OCI-LY7 (cell line): ENCODE measurements at regions not wholly inside any gene's neighbourhood (a gene's known extent, or its start where the extent isn't known, plus 50 kb on each side); places are given as distances from the start of the nearest gene placed in this dataset.

Experiments
- BruUV-seq: library from RNA; stranded (reverse); fragments of 400-500 nt; replicated peaks from 2 replicates; lab custom pipeline; 2021; lab: Mats Ljungman, UMichigan
- CTCF ChIA-PET: fragments of 300-600 bp; sonication (Branson Sonifier 250); formaldehyde crosslinking; loops from one replicate; lab custom pipeline; 2022; ENCODE audit warnings: antibody characterized with exemption; ENCODE audit not compliant: unreplicated experiment; lab: Charles Lee
- POLR2A ChIA-PET: fragments of 300-600 bp; sonication (Branson Sonifier 250); formaldehyde crosslinking; loops from one replicate; lab custom pipeline; 2022; ENCODE audit warnings: antibody characterized with exemption; lab: Charles Lee
- DNase-seq: peaks from one replicate; pipeline ENCODE4 v3.0.0-alpha.2; 2015; ENCODE audit warnings: low spot score
- H2AFZ ChIP-seq: fragments of 200-600 bp; sonication (generic), shearing (Covaris generic); 2 replicates; pipeline ENCODE4 v1.6.1; 2014; ENCODE audit warnings: mild to moderate bottlenecking, antibody characterized with exemption, low read length, moderate library complexity
- H3K27ac ChIP-seq: fragments of 200-600 bp; sonication (generic); 2 replicates; pipeline ENCODE4 v1.5.1; 2014; ENCODE audit warnings: mixed run types, low read depth, mild to moderate bottlenecking, moderate library complexity, low read length, inconsistent platforms; ENCODE audit not compliant: poor library complexity, severe bottlenecking
- H3K36me3 ChIP-seq: fragments of 200-600 bp; sonication (generic); 2 replicates; pipeline ENCODE4 v1.6.1; 2014; ENCODE audit warnings: mild to moderate bottlenecking, antibody characterized with exemption, low read length, moderate library complexity, mixed read lengths; ENCODE audit not compliant: insufficient read depth
- H3K4me1 ChIP-seq: fragments of 200-600 bp; sonication (generic); 2 replicates; pipeline ENCODE4 v1.5.1; 2014; ENCODE audit warnings: mild to moderate bottlenecking, low read length; ENCODE audit not compliant: insufficient read depth, poor library complexity, severe bottlenecking
- H3K4me2 ChIP-seq: fragments of 200-600 bp; sonication (generic); 2 replicates; pipeline ENCODE4 v1.6.1; 2014; ENCODE audit warnings: mild to moderate bottlenecking, low read length
- H3K4me3 ChIP-seq: fragments of 200-600 bp; sonication (generic); 2 replicates; pipeline ENCODE4 v1.5.1; 2014; ENCODE audit warnings: mild to moderate bottlenecking, low read depth, low read length; ENCODE audit not compliant: poor library complexity, severe bottlenecking
- H3K79me2 ChIP-seq: fragments of 200-600 bp; sonication (generic); 2 replicates; pipeline ENCODE4 v1.6.1; 2016; ENCODE audit warnings: low read depth, mild to moderate bottlenecking, low read length, moderate library complexity, mixed read lengths; ENCODE audit not compliant: insufficient read depth
- H3K9me2 ChIP-seq: fragments of 200-600 bp; sonication (generic); 2 replicates; pipeline ENCODE4 v1.6.1; 2016; ENCODE audit warnings: mild to moderate bottlenecking, low read length, mixed read lengths; ENCODE audit not compliant: insufficient read depth
- H3K9me3 ChIP-seq: fragments of 200-600 bp; sonication (generic); 2 replicates; pipeline ENCODE4 v1.6.1; 2014; ENCODE audit warnings: mild to moderate bottlenecking, mixed run types, low read length, mixed read lengths
- H4K20me1 ChIP-seq: fragments of 200-600 bp; sonication (generic); 2 replicates; pipeline ENCODE4 v1.6.1; 2014; ENCODE audit warnings: mild to moderate bottlenecking, antibody characterized with exemption, low read length, moderate library complexity, mixed read lengths; ENCODE audit not compliant: insufficient read depth
- CTCF ChIP-seq: fragments of 200-600 bp; sonication (generic); conservative IDR thresholded peaks from 2 replicates; pipeline ENCODE4 v1.5.1; 2014; ENCODE audit warnings: mild to moderate bottlenecking, antibody characterized with exemption, low read length, moderate library complexity, mixed read lengths
- EZH2phosphoT487 ChIP-seq: fragments of 200-600 bp; sonication (generic); IDR thresholded peaks from 2 replicates; pipeline ENCODE4 v1.6.1; 2018; ENCODE audit warnings: low read depth, borderline replicate concordance, mild to moderate bottlenecking, mixed run types, antibody characterized with exemption, low read length, moderate library complexity, mixed read lengths
- intact Hi-C: fragments of 100-400 bp; cut with micrococcal nuclease; formaldehyde crosslinking; loops from one replicate; pipeline ENCODE4 v1.10.0; 2022; ENCODE audit not compliant: unreplicated experiment

GRCh38 chr13:90801621-90802020 lies 545.9 kb upstream of the MIR17HG start:
- Histone ChIP-seq H4K20me1 (no peaks in the 10 kb centered on the region), H2AFZ (no peak overlapping the region), H3K36me3 (no peaks in the 10 kb centered on the region), H3K4me1 (no peaks in the 10 kb centered on the region), H3K9me3 (no peaks in the 10 kb centered on the region), H3K4me2 (no peak overlapping the region), H3K27ac (no peak overlapping the region), H3K79me2 (no peaks in the 10 kb centered on the region), H3K9me2 (no peaks in the 10 kb centered on the region), H3K4me3 (no peak overlapping the region)
- no TSS peak for BruUV-seq
- DNase-seq, result no peak
- CTCF ChIA-PET, result no interaction called here
- POLR2A ChIA-PET, result interaction anchor here (0.6 to 0.7 kb wide), 2 partner anchors 927 to 936 kb away, joined by 3 to 4 read pairs; no protein-coding TSS in a partner anchor
- intact Hi-C loops, result no loop called here
- no peak for TF ChIP-seq CTCF
- TF ChIP-seq EZH2phosphoT487, result no peak

DNA sequence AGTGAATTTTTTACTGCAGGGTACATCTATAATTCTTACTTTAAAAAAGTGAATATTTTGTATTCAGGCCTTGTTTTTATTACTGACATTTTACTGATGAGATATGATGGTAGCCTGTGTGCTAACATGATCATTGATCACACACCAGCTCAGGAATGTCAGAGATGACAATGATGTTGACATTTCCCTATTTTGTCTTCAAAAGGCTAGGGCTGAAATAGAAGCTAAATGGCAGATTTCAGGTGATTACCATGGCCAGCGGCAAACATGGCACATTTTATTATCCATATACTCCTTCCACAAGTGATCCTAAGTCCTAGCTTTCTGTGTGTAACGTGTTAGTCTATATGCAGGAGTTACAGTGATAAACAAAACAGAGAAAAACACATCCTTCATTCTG lies 544.3 kb upstream of the MIR17HG start:
- Histone ChIP-seq H3K9me2 (no peaks in the 10 kb centered on the region), H4K20me1 (no peaks in the 10 kb centered on the region), H3K4me1 (no peaks in the 10 kb centered on the region), H3K27ac (no peak overlapping the region), H2AFZ (no peak overlapping the region), H3K9me3 (no peaks in the 10 kb centered on the region; the same call in 1 of the 2 replicates), H3K36me3 (no peaks in the 10 kb centered on the region), H3K79me2 (no peaks in the 10 kb centered on the region), H3K4me3 (no peak overlapping the region), H3K4me2 (no peak overlapping the region)
- intact Hi-C loops, result no loop called here
- BruUV-seq, result no TSS peak
- TF ChIP-seq CTCF (no peak), EZH2phosphoT487 (no peak)
- ChIA-PET CTCF (no interaction called here), POLR2A (interaction anchor here (0.6 kb wide), 1 partner anchor 12 kb away, joined by 3 read pairs; no protein-coding TSS in a partner anchor)
- no peak for DNase-seq

GRCh38 chr13:90806016-90806615 lies 541.4 kb upstream of the MIR17HG start:
- Histone ChIP-seq H3K4me1 (no peaks in the 10 kb centered on the region), H3K79me2 (no peaks in the 10 kb centered on the region), H3K27ac (no peak overlapping the region), H3K9me3 (no peaks in the 10 kb centered on the region; the same call in 1 of the 2 replicates), H3K4me2 (no peak overlapping the region), H3K9me2 (no peaks in the 10 kb centered on the region), H2AFZ (no peak overlapping the region), H4K20me1 (no peaks in the 10 kb centered on the region), H3K4me3 (no peak overlapping the region), H3K36me3 (no peaks in the 10 kb centered on the region)
- BruUV-seq, result no TSS peak
- CTCF ChIA-PET, result no interaction called here
- TF ChIP-seq CTCF (no peak), EZH2phosphoT487 (no peak)
- intact Hi-C loops, result no loop called here
- POLR2A ChIA-PET, result interaction anchor here (0.5 to 1.7 kb wide), 5 partner anchors 9 to 1092 kb away, joined by 3 to 7 read pairs (median 3); no protein-coding TSS in a partner anchor
- DNase-seq, result no peak
